ENCODE measurements at regions not wholly inside any gene's neighbourhood (a gene's known extent, or its start where the extent isn't known, plus 50 kb on each side); places are given as distances from the start of the nearest gene placed in this dataset.

- no peak for TF ChIP-seq CTCF (IDR thresholded peaks at IDR 0.05)
- TF ChIP-seq EZH2 (IDR thresholded peaks at IDR 0.05; ENCODE audit: borderline replicate concordance, insufficient read depth, low read depth, low read length, poor library complexity, severe bottlenecking), result no peak
Measured at GRCh38 chr14:28052251-28052650, 714.3 kb upstream of the FOXG1 start.
